ENCODE measurements at regions not wholly inside any gene's neighbourhood (a gene's known extent, or its start where the extent isn't known, plus 50 kb on each side); places are given as distances from the start of the nearest gene placed in this dataset.

DNA sequence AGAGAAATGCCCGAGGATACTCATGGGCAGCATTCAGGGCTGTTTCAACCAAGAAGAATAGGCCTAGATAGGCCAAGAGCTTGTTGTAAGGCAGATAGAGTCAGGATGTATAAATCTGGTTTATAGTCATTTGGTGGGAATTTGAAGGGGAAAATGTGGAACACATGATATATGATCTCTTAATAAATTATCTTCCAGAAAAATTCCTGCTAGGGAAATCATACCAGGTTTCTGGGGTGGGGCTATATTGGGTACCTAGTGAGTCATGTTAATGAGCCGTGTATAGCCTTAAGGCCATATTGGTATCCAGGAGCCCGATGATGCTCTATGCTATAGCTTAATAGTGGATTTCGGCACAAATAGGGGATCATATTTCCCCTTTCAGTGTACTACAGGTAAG lies 51.5 kb upstream of the HTR2A start:
- 80 to 87% (median 83%) methylated on average over 4 of the region's 4 CpGs for WGBS, 4 donors
- Histone ChIP-seq H3K9me3 (replicated peaks in 1 of 3) (no peaks in the 10 kb centered on the region), H3K27ac (no peak overlapping the region), H3K4me3 (no peak overlapping the region), H3K27me3 (no peaks in the 10 kb centered on the region), H3K4me1 (replicated peaks in 1 of 2) (no peaks in the 10 kb centered on the region), H3K36me3 (replicated peaks in 1 of 2) (no peaks in the 10 kb centered on the region)
- TF ChIP-seq POLR2A (IDR thresholded peaks at IDR 0.05), result no peak
- TF ChIP-seq, protein P1, sequence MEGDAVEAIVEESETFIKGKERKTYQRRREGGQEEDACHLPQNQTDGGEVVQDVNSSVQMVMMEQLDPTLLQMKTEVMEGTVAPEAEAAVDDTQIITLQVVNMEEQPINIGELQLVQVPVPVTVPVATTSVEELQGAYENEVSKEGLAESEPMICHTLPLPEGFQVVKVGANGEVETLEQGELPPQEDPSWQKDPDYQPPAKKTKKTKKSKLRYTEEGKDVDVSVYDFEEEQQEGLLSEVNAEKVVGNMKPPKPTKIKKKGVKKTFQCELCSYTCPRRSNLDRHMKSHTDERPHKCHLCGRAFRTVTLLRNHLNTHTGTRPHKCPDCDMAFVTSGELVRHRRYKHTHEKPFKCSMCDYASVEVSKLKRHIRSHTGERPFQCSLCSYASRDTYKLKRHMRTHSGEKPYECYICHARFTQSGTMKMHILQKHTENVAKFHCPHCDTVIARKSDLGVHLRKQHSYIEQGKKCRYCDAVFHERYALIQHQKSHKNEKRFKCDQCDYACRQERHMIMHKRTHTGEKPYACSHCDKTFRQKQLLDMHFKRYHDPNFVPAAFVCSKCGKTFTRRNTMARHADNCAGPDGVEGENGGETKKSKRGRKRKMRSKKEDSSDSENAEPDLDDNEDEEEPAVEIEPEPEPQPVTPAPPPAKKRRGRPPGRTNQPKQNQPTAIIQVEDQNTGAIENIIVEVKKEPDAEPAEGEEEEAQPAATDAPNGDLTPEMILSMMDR (IDR thresholded peaks at IDR 0.05), result no peak
- no peak for DNase-seq
- intact Hi-C loops (cut with DNase I), result no loop called here

DNA sequence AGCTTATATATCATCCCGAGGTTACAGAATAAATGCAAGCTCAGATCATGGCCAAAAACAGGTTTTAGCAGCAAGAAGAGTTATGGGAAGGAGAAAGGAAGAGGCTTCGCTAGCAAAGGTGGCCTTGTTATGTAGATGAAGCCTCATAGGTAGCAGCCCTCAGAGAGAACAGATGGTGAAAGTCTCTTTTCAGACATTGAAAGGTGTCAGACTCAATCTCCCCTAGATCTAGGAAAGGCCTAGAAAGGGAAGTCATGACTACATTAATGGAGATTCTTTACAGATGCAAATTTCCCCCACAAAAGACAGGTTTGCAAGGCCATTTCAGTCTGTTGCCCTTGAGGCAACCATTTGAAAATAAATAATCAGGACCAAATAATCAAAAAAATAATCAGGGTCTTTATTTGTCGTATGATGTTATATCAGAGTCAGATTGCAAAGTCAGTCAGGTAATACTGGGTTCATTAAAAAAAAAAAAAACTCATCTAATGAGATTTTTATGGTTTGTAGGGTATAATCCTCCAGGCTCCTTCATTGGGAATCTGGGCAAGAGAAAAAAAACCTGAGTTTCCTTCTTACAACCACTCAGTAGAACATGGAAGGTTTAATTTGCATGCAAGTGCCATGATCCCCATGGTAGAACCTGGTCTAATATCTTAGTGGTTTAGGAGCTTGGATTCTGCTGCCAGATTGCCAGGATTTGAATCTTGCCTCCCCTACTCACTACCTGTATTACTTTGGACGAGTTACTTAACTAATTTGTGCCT lies 50.8 kb upstream of the HTR2A start:
- intact Hi-C loops (cut with DNase I), result no loop called here
- 67 to 76% (median 74%) methylated on average over 4 of the region's 4 CpGs for WGBS, 4 donors
- no peaks in the 10 kb centered on the region for H3K36me3 ChIP-seq (replicated peaks in 1 of 2)
- no peaks in the 10 kb centered on the region for H3K4me1 ChIP-seq (replicated peaks in 1 of 2)
- no peak overlapping the region for H3K27ac ChIP-seq
- no peak overlapping the region for H3K4me3 ChIP-seq
- no peaks in the 10 kb centered on the region for H3K27me3 ChIP-seq
- no peak for TF ChIP-seq POLR2A (IDR thresholded peaks at IDR 0.05)
- TF ChIP-seq, protein P1 (IDR thresholded peaks at IDR 0.05), result no peak
- DNase-seq, result no peak
- no peaks in the 10 kb centered on the region for H3K9me3 ChIP-seq (replicated peaks in 1 of 3)

Small RNAs in the stretch of these regions (small RNA-seq; reads per million reads assigned to genes)
- 0 reads per million in 2 donors for gene GNG5P5
- 0 reads per million in 2 donors for gene RN7SL700P

Measured in adrenal gland (tissue), 9 donors.